OCI-LY7 (cell line): ENCODE measurements at regions not wholly inside any gene's neighbourhood (a gene's known extent, or its start where the extent isn't known, plus 50 kb on each side); places are given as distances from the start of the nearest gene placed in this dataset.

Source experiments
- BruUV-seq: library from RNA; stranded (reverse); fragments of 400-500 nt; replicated peaks from 2 replicates; lab custom pipeline; 2021; lab: Mats Ljungman, UMichigan
- CTCF ChIA-PET: fragments of 300-600 bp; sonication (Branson Sonifier 250); formaldehyde crosslinking; loops from one replicate; lab custom pipeline; 2022; ENCODE audit warnings: antibody characterized with exemption; ENCODE audit not compliant: unreplicated experiment; lab: Charles Lee
- POLR2A ChIA-PET: fragments of 300-600 bp; sonication (Branson Sonifier 250); formaldehyde crosslinking; loops from one replicate; lab custom pipeline; 2022; ENCODE audit warnings: antibody characterized with exemption; lab: Charles Lee
- DNase-seq: peaks from one replicate; pipeline ENCODE4 v3.0.0-alpha.2; 2015; ENCODE audit warnings: low spot score
- H2AFZ ChIP-seq: fragments of 200-600 bp; sonication (generic), shearing (Covaris generic); 2 replicates; pipeline ENCODE4 v1.6.1; 2014; ENCODE audit warnings: mild to moderate bottlenecking, antibody characterized with exemption, low read length, moderate library complexity
- H3K27ac ChIP-seq: fragments of 200-600 bp; sonication (generic); 2 replicates; pipeline ENCODE4 v1.5.1; 2014; ENCODE audit warnings: mixed run types, low read depth, mild to moderate bottlenecking, moderate library complexity, low read length, inconsistent platforms; ENCODE audit not compliant: poor library complexity, severe bottlenecking
- H3K36me3 ChIP-seq: fragments of 200-600 bp; sonication (generic); 2 replicates; pipeline ENCODE4 v1.6.1; 2014; ENCODE audit warnings: mild to moderate bottlenecking, antibody characterized with exemption, low read length, moderate library complexity, mixed read lengths; ENCODE audit not compliant: insufficient read depth
- H3K4me1 ChIP-seq: fragments of 200-600 bp; sonication (generic); 2 replicates; pipeline ENCODE4 v1.5.1; 2014; ENCODE audit warnings: mild to moderate bottlenecking, low read length; ENCODE audit not compliant: insufficient read depth, poor library complexity, severe bottlenecking
- H3K4me2 ChIP-seq: fragments of 200-600 bp; sonication (generic); 2 replicates; pipeline ENCODE4 v1.6.1; 2014; ENCODE audit warnings: mild to moderate bottlenecking, low read length
- H3K4me3 ChIP-seq: fragments of 200-600 bp; sonication (generic); 2 replicates; pipeline ENCODE4 v1.5.1; 2014; ENCODE audit warnings: mild to moderate bottlenecking, low read depth, low read length; ENCODE audit not compliant: poor library complexity, severe bottlenecking
- H3K79me2 ChIP-seq: fragments of 200-600 bp; sonication (generic); 2 replicates; pipeline ENCODE4 v1.6.1; 2016; ENCODE audit warnings: low read depth, mild to moderate bottlenecking, low read length, moderate library complexity, mixed read lengths; ENCODE audit not compliant: insufficient read depth
- H3K9me2 ChIP-seq: fragments of 200-600 bp; sonication (generic); 2 replicates; pipeline ENCODE4 v1.6.1; 2016; ENCODE audit warnings: mild to moderate bottlenecking, low read length, mixed read lengths; ENCODE audit not compliant: insufficient read depth
- H3K9me3 ChIP-seq: fragments of 200-600 bp; sonication (generic); 2 replicates; pipeline ENCODE4 v1.6.1; 2014; ENCODE audit warnings: mild to moderate bottlenecking, mixed run types, low read length, mixed read lengths
- H4K20me1 ChIP-seq: fragments of 200-600 bp; sonication (generic); 2 replicates; pipeline ENCODE4 v1.6.1; 2014; ENCODE audit warnings: mild to moderate bottlenecking, antibody characterized with exemption, low read length, moderate library complexity, mixed read lengths; ENCODE audit not compliant: insufficient read depth
- CTCF ChIP-seq: fragments of 200-600 bp; sonication (generic); conservative IDR thresholded peaks from 2 replicates; pipeline ENCODE4 v1.5.1; 2014; ENCODE audit warnings: mild to moderate bottlenecking, antibody characterized with exemption, low read length, moderate library complexity, mixed read lengths
- EZH2phosphoT487 ChIP-seq: fragments of 200-600 bp; sonication (generic); IDR thresholded peaks from 2 replicates; pipeline ENCODE4 v1.6.1; 2018; ENCODE audit warnings: low read depth, borderline replicate concordance, mild to moderate bottlenecking, mixed run types, antibody characterized with exemption, low read length, moderate library complexity, mixed read lengths
- intact Hi-C: fragments of 100-400 bp; cut with micrococcal nuclease; formaldehyde crosslinking; loops from one replicate; pipeline ENCODE4 v1.10.0; 2022; ENCODE audit not compliant: unreplicated experiment

DNA sequence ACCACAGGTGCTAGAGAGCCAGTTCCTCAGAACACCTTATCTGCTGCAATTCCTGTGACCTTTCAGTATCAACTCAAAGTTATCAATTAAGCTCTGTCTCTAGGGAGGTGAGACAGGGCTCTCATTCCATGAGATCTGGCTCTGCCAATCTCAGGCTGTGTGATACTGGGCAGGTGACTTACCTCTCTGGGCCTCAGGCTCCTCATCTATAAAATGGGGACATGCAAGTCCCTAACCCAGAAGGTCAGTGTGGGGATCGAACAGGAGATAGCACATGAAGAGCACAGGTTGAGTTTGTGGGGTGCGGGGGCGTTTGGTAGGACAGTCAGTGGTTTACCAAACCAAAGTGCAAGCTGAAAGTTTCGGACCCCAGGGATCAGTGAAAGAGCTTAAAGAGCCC is 319.3 kb upstream of the CCL2 start:
- no peak for DNase-seq
- H3K9me3 ChIP-seq, result no peaks in the 10 kb centered on the region
- no peak overlapping the region for H3K27ac ChIP-seq
- ChIA-PET POLR2A (no interaction called here), CTCF (no interaction called here)
- H4K20me1 ChIP-seq, result no peaks in the 10 kb centered on the region
- no peak overlapping the region for H3K4me3 ChIP-seq
- no peak overlapping the region for H2AFZ ChIP-seq
- no TSS peak for BruUV-seq
- no peaks in the 10 kb centered on the region for H3K4me1 ChIP-seq
- H3K79me2 ChIP-seq, result no peaks in the 10 kb centered on the region
- intact Hi-C loops, result no loop called here
- H3K36me3 ChIP-seq, result no peaks in the 10 kb centered on the region
- H3K9me2 ChIP-seq, result no peaks in the 10 kb centered on the region
- H3K4me2 ChIP-seq, result no peak overlapping the region
- TF ChIP-seq EZH2phosphoT487 (no peak), CTCF (no peak)

DNA sequence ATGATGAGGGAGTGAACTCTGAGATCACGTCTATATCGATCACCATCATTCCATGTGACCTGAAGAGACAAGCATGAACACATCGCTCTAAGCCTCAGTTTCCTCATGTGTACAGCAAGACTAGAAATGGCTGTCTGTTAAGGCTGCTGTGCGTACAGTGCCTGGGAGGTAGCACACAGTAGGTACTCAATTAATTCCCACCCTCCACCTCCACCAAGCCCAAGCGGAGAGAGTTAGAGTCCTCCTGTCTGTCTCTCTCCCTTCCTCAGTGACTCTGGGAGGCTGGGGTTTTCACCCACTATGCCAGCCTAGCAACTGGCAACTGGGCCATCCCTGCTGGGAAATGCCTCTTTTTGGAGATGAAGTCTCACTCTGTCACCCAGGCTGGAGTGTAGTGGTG is 318.3 kb upstream of the CCL2 start:
- Histone ChIP-seq H3K9me3 (no peaks in the 10 kb centered on the region), H3K79me2 (no peaks in the 10 kb centered on the region), H3K4me1 (no peaks in the 10 kb centered on the region), H3K4me3 (no peak overlapping the region), H3K36me3 (no peaks in the 10 kb centered on the region), H3K27ac (no peak overlapping the region), H4K20me1 (no peaks in the 10 kb centered on the region), H2AFZ (no peak overlapping the region), H3K4me2 (no peak overlapping the region), H3K9me2 (no peaks in the 10 kb centered on the region)
- POLR2A ChIA-PET, result no interaction called here
- no peak for TF ChIP-seq EZH2phosphoT487
- TF ChIP-seq CTCF, result no peak
- DNase-seq, result no peak
- no TSS peak for BruUV-seq
- CTCF ChIA-PET, result no interaction called here
- intact Hi-C loops, result no loop called here

DNA sequence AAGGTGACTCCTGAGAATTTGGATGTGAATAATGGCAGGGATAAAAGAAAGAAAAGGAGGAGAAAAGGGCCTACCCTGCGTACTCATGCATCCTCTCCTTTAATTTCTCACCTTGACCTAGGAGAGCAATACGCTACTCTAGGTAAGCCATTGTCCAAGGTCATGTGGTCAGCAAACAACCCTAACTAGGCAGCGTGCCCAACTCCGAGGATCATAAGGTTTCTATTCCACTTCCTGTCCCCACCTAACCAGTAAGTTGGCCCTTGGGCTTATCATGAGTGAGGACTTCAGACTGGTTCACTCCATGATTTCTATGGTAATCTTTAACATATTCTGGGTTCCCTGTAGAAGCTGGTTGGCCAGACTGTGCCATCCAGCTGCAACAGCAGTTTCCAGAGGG is 315.1 kb upstream of the CCL2 start:
- POLR2A ChIA-PET, result no interaction called here
- CTCF ChIA-PET, result no interaction called here
- no peak for DNase-seq

More for the DNA sequence above, 315.1 kb upstream of the CCL2 start:
- no peaks in the 10 kb centered on the region for H3K4me1 ChIP-seq
- H3K4me2 ChIP-seq, result no peak overlapping the region
- intact Hi-C loops, result no loop called here
- no peak overlapping the region for H3K27ac ChIP-seq
- H3K79me2 ChIP-seq, result no peaks in the 10 kb centered on the region
- H3K9me2 ChIP-seq, result no peaks in the 10 kb centered on the region
- no peaks in the 10 kb centered on the region for H3K36me3 ChIP-seq
- H4K20me1 ChIP-seq, result no peaks in the 10 kb centered on the region
- H3K9me3 ChIP-seq, result no peaks in the 10 kb centered on the region
- H2AFZ ChIP-seq, result no peak overlapping the region
- H3K4me3 ChIP-seq, result no peak overlapping the region
- BruUV-seq, result no TSS peak
- TF ChIP-seq CTCF (no peak), EZH2phosphoT487 (no peak)
